Parathyroid adenoma (tissue), 2 donors: ENCODE measurements at regions not wholly inside any gene's neighbourhood (a gene's known extent, or its start where the extent isn't known, plus 50 kb on each side); places are given as distances from the start of the nearest gene placed in this dataset.

Experiments used
- H2AFZ ChIP-seq: fragments of 300-600 bp; sonication (generic); one replicate; pipeline ENCODE4 v1.7.0; 2017; ENCODE audit warnings: antibody characterized with exemption, mild to moderate bottlenecking
- H3K27ac ChIP-seq: fragments of 300-600 bp; sonication (generic); one replicate; pipeline ENCODE4 v1.7.0; 2017
- H3K27me3 ChIP-seq: fragments of 300-600 bp; sonication (generic); one replicate; pipeline ENCODE4 v1.7.0; 2017; ENCODE audit warnings: low read length; ENCODE audit not compliant: control insufficient read depth, insufficient read depth
- H3K36me3 ChIP-seq: fragments of 300-600 bp; sonication (generic); one replicate; pipeline ENCODE4 v1.7.0; 2017; ENCODE audit warnings: low read length; ENCODE audit not compliant: control insufficient read depth, insufficient read depth
- H3K4me1 ChIP-seq: fragments of 300-600 bp; sonication (generic); one replicate; pipeline ENCODE4 v1.7.0; 2017; ENCODE audit warnings: control low read depth
- H3K4me2 ChIP-seq: fragments of 300-600 bp; sonication (generic); one replicate; pipeline ENCODE4 v1.7.0; 2017; ENCODE audit warnings: low read length
- H3K4me3 ChIP-seq: fragments of 300-600 bp; sonication (generic); one replicate; pipeline ENCODE4 v1.7.0; 2017; ENCODE audit warnings: low read depth, low read length
- H3K79me2 ChIP-seq: fragments of 300-600 bp; sonication (generic); one replicate; pipeline ENCODE4 v1.7.0; 2017; ENCODE audit warnings: control low read depth
- H3K9ac ChIP-seq: fragments of 300-600 bp; sonication (generic); one replicate; pipeline ENCODE4 v1.7.0; 2017; ENCODE audit warnings: mild to moderate bottlenecking
- H3K9me3 ChIP-seq: fragments of 300-600 bp; sonication (generic); one replicate; pipeline ENCODE4 v1.7.0; 2017; ENCODE audit warnings: low read length; ENCODE audit not compliant: control insufficient read depth
- TF ChIP-seq, protein P1 (sequence below): fragments of 300-600 bp; sonication (generic); IDR thresholded peaks from one replicate; pipeline ENCODE4 v1.7.0; 2017; ENCODE audit warnings: antibody characterized with exemption, mild to moderate bottlenecking
- donor health status: primary hyperparathyroidism.

DNA sequence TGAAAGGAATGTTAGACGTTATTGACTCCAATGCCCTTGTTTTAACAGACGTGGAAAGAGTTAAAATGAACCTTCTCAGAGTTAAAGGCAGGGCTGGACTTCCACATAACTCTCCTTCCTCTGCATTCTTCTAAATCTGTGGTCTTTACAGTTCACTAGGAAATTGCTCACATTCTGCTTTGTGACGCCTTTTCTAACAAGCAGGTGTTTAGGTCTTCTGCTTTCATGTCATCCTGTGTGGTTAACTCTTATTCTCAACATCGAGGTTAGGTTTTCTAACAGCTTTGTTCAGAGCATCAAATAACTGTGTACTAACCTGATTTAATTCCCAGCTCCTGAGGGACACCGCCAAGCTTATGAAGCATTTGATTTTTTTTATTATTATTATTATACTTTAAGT lies 81.3 kb upstream of the NT5E start:
- Histone ChIP-seq H2AFZ (no peak overlapping the region), H3K4me3 (no peak overlapping the region), H3K27me3 (no peaks in the 10 kb centered on the region), H3K9me3 (no peaks in the 10 kb centered on the region), H3K36me3 (no peaks in the 10 kb centered on the region), H3K4me1 (no peaks in the 10 kb centered on the region), H3K4me2 (no peak overlapping the region), H3K27ac (no peak overlapping the region), H3K9ac (no peak overlapping the region), H3K79me2 (no peaks in the 10 kb centered on the region)
- TF ChIP-seq, protein P1, sequence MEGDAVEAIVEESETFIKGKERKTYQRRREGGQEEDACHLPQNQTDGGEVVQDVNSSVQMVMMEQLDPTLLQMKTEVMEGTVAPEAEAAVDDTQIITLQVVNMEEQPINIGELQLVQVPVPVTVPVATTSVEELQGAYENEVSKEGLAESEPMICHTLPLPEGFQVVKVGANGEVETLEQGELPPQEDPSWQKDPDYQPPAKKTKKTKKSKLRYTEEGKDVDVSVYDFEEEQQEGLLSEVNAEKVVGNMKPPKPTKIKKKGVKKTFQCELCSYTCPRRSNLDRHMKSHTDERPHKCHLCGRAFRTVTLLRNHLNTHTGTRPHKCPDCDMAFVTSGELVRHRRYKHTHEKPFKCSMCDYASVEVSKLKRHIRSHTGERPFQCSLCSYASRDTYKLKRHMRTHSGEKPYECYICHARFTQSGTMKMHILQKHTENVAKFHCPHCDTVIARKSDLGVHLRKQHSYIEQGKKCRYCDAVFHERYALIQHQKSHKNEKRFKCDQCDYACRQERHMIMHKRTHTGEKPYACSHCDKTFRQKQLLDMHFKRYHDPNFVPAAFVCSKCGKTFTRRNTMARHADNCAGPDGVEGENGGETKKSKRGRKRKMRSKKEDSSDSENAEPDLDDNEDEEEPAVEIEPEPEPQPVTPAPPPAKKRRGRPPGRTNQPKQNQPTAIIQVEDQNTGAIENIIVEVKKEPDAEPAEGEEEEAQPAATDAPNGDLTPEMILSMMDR: no peak

DNA sequence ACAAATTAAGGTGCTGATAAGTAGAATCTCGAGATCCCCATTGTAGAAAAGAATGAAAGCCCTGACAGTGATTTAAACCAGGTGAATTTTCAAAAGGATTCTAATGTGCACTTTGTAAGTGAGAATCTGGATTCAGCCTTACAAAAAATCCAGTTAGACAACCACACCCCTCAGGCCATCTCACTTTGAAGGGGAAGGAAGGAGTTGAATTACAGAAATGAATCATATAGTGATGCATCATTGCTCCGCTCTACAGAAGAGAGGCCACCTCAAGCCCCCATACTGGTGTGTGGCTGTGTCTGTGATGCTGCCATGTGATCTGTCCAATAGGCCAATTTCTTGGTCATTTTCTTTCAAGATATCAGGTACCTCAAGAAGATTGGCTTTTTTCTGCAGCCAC lies 85.5 kb upstream of the NT5E start:
- H3K4me1 ChIP-seq: no peaks in the 10 kb centered on the region
- no peak overlapping the region for H3K4me3 ChIP-seq
- H3K27me3 ChIP-seq: no peaks in the 10 kb centered on the region
- no peaks in the 10 kb centered on the region for H3K79me2 ChIP-seq
- H3K9ac ChIP-seq: no peak overlapping the region
- no peak overlapping the region for H2AFZ ChIP-seq
- no peaks in the 10 kb centered on the region for H3K9me3 ChIP-seq
- no peak overlapping the region for H3K27ac ChIP-seq
- H3K36me3 ChIP-seq: no peaks in the 10 kb centered on the region
- no peak overlapping the region for H3K4me2 ChIP-seq
- TF ChIP-seq, protein P1: no peak

DNA sequence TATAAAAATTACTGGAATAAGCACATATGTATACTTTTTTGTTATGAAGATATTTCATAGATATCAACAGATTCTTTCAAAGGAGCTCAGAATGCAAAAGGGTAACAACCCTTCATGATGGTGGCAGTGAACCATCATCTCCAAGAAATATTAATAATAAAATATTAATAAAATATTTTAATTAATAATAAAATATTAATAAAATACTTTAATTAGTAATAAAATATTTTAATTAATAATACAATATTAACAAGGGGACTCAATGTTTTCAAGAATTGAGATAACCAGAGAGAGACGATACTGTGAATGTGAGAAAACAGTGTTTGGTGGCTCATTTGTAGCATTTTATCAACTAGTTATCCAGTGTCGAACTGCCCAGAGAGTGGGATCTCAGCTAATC lies 86.0 kb upstream of the NT5E start:
- H3K79me2 ChIP-seq: no peaks in the 10 kb centered on the region
- TF ChIP-seq, protein P1: no peak
- H3K36me3 ChIP-seq: no peaks in the 10 kb centered on the region
- H3K27me3 ChIP-seq: no peaks in the 10 kb centered on the region
- H3K4me1 ChIP-seq: no peaks in the 10 kb centered on the region
- no peak overlapping the region for H3K9ac ChIP-seq
- H2AFZ ChIP-seq: no peak overlapping the region
- no peak overlapping the region for H3K4me3 ChIP-seq
- H3K9me3 ChIP-seq: no peaks in the 10 kb centered on the region
- H3K27ac ChIP-seq: no peak overlapping the region
- no peak overlapping the region for H3K4me2 ChIP-seq

DNA sequence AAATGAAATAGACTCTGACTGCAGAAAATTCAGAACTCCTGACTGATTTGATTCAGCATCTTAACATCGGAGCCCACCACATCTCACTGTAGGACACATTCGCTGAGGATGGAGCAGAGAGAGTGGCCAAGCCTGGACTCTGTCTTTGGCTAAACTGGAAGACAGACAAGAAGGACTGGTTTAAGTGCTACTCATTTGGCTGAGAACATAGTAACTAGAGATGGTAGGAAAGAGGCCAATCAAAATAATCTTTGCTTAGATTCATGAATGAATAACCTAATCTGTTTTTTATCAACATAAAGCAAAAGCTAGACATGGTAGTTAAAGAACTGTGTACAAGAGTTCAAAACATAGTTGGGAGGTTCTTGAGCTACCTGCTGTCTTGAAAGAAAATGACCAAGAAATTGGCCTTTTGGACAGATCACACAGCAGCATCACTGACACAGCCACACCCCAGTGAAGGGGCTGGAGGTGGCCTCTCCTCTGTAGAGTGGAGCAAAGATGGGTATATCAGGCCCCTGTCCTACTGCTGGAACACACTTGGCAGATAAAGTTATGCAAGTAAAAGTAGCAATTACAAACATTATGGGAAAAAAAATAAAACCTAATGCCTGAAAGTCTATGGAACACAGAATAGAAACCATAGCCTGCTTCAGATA lies 87.1 kb upstream of the NT5E start:
- TF ChIP-seq, protein P1: no peak
- Histone ChIP-seq H3K79me2 (no peaks in the 10 kb centered on the region), H3K36me3 (no peaks in the 10 kb centered on the region)

DNA sequence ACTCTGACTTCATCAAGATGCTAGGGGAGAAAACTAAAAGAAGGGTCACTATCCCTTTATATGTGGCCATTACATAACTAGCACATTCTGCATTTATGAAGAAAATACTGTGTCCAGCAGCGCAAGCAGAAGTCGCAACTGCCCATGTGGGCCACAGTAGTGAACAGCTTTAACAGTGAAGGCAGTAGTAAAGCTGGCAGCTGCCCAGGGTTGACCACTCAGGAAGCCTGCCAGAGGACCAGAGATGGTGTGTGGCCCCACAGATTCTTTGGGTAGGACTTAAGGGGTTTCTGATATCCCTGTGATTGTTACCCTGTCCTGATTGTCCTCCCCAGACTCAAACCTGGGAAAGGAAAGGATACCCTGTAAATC lies 88.3 kb upstream of the NT5E start:
- Histone ChIP-seq H3K36me3 (no peaks in the 10 kb centered on the region), H2AFZ (no peak overlapping the region), H3K4me3 (no peak overlapping the region), H3K27ac (no peak overlapping the region), H3K4me1 (no peaks in the 10 kb centered on the region), H3K79me2 (no peaks in the 10 kb centered on the region), H3K4me2 (no peak overlapping the region), H3K27me3 (no peaks in the 10 kb centered on the region), H3K9me3 (no peaks in the 10 kb centered on the region), H3K9ac (no peak overlapping the region)
- TF ChIP-seq, protein P1: no peak

More for the DNA sequence above, 87.1 kb upstream of the NT5E start:
- no peak overlapping the region for H2AFZ ChIP-seq
- no peak overlapping the region for H3K4me2 ChIP-seq
- H3K9ac ChIP-seq: no peak overlapping the region
- H3K9me3 ChIP-seq: no peaks in the 10 kb centered on the region
- no peaks in the 10 kb centered on the region for H3K4me1 ChIP-seq
- no peak overlapping the region for H3K27ac ChIP-seq
- H3K4me3 ChIP-seq: no peak overlapping the region
- no peaks in the 10 kb centered on the region for H3K27me3 ChIP-seq
